OCI-M1 (cell line): ENCODE measurements at regions not wholly inside any gene's neighbourhood (a gene's known extent, or its start where the extent isn't known, plus 50 kb on each side); places are given as distances from the start of the nearest gene placed in this dataset.
A peak's percentile ranks its signal among the peaks of the same experiment; 100 is the strongest.

Experiments
- DNase-seq: peaks from one replicate; lab custom pipeline; 2025; lab: John Stamatoyannopoulos, UW

DNA sequence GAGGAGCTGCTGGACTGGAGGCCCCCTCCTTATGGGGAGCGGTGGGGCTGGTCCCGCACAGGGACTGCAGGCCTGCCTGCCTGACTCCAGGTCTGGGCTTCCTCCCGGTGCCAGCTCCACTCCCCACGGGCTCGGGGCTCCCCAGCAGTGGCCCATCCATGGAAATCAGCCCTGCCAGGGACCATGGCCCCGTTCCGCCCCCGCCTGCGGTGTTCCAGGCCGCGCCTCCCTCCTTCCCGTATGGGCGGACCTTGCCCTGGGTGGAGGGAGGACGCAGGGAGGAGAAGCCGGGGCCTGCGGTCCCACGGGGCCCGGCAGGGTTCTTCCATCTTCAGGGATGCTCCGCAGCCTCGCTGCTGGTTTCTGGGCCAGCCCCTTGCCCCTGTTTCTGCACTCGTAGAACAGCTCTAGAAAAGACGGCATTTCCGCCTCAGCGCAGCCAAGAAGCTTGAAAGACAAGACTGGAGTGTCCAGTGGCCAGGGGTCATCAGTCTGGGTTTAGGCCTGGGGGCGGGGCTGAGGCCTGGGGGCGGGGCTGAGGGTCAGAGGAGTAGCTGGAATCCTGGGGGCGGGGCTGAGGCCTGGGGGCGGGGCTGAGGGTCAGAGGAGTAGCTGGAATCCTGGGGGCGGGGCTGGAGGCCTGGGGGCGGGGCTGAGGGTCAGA is 1330.6 kb downstream of the BRD1 start:
- no peak for DNase-seq

DNA sequence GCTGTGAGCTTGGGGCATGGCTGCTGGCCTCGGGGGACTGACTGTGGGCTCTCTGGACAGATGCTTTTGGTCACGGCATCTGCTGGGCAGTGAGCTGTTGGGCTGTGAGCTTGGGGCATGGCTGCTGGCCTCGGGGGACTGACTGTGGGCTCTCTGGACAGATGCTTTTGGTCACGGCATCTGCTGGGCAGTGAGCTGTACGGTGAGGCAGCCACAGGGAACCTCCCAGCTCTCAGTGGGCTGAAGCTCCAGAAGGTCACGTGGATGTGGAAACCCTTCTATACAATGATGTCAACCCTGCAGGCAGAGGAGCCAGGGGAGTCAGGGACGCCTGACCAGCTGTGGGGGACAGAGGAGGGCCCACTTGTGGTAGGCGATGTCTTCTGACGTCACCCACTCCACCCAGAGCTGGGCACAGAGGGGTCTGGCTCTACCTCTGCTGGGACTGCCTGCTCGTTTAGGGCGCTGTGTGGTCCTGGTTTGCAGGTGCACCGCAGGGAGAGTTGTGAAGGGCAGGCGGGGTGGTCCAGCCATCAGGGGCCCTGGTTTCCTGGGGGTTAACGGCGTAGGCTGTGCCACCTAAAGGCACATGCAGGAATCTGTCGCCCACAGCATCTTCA is 1331.3 kb downstream of the BRD1 start:
- no peak for DNase-seq

DNA sequence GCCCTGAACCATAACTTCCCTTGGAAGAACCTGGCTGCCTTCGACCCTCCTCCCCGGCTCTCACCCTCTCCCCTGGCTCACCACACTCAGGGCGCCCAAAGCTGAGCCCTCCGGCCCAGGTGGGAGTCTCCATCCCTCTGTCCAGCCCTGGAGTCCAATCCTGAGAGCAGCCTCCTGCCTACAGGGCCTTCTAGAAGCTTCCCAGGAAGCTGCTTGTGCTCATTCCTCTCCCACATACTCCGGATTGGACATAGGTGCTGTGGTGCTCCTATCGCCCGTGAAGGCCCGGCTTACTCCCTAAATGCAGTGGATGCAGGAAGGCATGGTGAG is 1332.0 kb downstream of the BRD1 start:
- no peak for DNase-seq

DNA sequence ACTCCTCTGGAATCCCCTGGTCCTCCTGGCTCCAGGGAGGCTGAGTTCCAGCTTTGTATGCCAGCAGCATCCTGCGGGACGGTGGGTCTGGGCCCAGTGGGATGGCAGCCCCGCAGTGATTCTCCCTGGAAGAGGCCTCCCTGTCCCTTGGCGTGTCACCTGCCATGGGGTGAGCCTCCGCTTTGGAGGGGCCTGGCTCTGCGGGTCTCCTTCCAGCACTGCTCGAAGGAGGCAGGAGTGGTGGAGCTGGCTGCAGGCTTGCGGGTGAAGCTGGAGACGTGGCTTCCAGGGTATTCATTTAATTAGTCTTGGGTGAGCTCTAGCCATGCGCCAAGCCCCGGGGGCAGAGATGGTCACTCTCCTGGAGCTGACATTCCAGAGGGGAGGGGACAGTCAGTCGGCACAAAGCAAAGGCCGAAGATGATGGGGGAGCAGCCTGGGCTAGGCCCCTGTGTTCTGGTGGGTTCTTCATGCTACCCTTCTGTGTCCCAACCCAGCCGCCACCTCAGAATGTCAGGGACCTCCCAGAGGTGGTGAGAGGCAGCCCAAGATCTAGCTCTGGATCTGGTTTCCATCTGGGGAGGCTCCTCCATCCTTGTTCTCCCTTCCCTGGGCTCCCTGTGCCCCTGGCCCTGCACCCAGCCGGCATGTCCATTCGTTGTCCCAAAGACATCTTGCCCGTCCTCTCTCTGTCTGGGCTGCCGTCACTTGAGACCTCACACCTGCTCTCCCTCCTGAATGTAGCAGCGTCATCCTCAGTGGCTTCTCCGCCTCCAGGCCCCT is 1332.5 kb downstream of the BRD1 start:
- DNase-seq = no peak

DNA sequence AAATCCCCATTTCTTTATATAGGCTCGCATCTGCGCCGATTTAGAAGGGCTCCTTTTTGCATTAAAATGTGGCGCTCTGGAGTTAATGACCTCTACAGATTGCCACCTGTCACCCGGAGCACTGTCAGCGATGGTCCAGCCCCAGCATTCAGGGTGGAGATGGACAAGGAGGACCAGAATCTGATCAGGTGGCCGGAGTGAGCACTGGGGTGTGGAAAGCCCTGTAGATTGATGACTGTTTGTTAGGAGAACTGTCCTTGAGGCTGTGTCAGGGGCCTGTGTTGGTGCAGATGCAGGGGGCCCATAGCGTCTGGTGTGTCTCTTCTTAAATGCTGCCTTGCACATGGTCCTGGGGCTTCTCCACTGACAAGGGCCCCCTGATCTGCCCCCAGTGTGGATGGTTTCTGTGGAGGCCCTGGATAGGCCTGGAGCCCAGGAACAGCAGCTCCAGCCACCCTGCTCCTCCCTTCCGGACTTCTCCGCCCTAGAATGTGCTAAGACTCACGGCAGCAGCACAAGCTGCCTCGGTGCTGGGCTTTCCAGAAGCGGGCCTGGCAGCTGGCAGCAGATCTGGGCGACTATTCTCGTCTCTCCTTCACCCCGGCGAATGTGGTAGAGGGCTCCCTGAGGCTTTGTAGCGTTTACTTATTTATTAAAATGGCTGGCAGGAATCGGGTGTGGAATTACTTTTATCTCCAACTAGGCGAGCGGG is 1333.3 kb downstream of the BRD1 start:
- DNase-seq = no peak

DNA sequence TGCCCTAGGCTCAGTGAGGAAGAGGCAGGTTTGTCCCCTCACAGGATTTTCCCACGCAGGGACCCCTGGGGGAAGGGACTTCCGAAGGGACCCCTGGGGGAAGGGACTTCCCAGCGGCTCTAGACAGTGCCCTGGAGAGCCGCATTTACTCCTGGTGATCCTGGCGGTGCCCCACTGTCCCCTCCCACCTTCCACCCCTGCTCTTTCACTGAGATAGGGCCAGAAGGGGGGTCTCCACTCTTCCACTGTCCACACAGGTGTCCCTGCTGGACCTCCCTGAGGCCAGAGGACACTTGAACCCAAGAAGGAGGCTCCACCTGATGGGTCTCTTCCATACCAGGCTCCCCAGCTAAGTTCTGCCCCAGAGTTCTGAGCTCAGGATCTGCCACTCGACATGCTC is 1333.9 kb downstream of the BRD1 start:
- no peak for DNase-seq

DNA sequence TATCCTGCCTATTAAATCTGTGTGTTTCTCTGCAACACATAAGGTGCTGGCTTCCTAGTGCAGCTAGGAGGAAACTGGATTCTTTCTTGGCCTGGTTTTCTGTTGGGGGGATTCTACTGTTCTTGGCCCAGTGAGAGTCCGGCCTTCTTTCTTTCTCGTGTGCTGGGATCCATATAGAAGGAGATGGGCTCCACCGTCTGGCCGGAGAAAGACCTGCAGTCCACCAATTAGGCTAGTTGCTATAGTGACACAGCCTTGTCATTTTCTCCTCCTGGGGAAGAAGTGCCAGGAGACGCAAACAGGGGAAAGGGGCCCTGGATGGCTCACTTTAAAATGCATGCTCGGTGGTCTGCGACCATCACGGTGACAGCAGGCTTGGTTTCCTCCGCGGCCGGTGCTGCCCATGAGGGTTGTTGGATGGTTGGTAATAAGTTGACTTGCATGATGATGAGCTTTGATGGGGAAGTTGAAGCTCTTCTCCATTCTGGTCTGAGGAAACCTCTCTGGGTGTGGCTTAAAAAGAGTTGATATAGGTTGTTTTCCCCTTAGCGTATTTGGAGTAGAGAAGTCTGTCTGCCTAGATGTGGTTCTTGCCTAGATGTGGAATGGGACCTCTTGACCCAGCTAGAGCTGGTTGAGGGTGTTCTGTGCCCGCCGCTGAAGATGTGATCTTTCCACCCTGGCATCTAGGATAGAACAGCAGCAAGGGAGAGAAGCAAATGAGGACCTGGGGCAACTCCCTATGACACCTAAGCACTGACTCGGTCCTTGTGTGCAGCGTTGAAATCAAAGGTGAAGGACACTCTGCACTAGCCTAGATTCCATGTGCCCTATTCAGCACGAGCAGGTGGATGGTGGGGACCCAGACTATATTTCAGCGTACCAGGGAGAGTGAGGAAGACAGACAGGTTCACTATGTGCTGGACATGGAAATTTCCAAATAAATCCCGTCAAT is 1335.0 kb downstream of the BRD1 start:
- DNase-seq = peak; percentile 70

DNA sequence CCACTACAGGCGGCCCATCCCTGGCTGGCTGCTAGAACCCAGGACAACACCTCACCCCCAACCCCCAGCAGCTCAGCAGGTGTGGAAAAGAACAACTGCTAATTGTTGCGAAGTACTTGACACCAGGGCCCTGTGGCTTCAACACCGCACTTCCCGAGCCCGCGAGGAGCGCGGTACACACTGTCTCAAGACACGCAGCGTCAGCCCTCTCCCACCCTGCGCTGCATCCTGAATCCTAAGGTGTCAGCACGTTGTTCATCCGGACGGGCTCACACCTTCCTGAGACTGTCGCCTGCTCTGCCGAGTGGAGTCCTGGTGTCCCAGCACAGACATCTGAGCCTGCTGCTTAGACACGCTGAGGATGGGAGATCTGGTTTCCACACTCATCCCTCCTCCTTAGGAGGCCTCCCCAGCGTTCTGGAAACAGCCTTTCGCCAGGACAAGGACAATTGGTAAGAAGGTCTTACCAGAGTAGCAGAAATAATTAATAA is 1336.2 kb downstream of the BRD1 start:
- DNase-seq = no peak

DNA sequence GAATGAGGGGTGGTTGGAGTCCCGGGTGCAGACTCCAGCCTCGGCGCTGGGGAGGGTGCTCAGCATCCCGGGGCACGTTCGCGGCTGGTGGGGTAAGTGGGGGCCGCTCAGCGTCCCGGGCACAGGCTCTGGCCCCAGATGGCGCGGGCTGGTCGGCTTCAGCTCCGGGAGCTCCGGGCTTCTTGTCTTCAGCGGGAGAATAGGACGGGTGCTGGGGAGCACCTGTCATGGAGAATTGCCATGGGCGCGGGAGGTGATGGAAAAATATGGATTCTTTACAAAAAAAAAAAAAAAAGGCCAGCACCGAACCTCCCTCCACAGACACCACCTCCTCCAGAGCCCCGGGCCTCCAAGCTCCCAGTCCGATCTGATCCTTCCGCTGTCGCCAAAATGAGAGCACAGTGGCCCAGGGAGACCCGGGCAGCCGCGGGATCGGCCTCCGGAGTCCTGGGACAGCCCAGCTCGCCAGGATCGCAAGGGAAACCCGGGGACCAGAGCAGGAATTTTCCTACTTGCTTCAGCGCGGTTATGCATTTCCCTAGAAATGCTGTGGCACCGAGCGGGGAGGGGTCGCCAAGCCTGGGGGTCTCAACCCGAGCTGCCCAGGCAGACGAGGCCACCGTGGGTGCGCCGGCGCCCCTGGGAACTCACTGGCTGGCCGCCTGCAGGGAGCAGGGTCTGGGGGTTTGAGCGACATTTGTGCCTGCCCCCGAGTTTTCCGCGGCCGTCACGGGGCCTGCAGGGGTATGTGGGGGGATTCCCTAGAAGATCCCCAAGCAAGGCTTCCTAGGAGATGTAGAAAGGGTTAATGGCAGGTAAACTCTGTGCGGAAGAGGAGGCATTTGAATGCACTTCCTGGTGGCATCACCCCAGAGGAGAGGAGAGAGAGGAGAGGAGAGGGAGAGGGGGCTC is 1336.9 kb downstream of the BRD1 start:
- no peak for DNase-seq

DNA sequence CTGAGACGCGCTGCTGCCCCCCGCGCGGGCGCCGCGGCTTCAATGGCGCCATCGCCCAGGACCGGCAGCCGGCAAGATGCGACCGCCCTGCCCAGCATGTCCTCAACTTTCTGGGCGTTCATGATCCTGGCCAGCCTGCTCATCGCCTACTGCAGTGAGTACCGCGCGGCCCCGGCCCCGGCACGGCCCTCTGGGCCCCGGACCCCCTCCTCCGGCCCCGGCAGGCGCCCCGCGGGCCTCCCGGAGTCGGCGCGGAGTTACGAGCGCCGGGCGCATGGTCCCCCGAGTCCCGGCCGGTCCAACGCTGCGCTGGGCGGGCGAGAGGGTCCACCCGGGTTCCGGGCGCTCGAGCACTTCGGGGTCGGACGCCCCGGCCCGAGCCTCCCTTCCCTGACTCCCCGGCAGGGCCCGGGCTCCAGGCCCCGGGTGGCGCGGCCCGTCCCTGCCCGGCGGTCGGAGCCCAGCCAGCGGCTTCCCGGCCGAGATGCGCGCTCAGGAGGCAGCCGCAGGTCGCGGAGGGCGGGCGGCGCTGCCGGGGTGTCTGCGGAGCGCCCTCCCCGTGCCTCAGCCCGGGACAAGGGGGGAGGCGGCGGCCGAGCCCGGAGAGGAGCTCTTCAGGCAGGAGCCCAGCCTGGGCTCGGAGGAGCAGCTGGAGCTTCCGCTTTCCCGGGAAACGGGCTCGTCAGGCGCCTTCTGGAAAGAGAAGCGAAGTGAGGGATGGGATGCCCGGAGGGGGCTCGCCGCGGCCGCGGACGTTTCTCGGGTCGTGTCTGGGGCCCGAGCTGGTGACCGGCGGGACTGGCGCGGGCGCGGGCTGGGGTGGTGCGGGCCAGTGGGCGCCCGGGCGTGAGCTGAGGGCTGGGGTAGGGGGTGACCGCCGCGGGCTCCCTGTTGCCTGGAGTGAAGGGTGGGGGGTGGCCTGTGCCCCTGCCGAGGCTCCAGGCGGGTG is 1337.8 kb downstream of the BRD1 start:
- no peak for DNase-seq

DNA sequence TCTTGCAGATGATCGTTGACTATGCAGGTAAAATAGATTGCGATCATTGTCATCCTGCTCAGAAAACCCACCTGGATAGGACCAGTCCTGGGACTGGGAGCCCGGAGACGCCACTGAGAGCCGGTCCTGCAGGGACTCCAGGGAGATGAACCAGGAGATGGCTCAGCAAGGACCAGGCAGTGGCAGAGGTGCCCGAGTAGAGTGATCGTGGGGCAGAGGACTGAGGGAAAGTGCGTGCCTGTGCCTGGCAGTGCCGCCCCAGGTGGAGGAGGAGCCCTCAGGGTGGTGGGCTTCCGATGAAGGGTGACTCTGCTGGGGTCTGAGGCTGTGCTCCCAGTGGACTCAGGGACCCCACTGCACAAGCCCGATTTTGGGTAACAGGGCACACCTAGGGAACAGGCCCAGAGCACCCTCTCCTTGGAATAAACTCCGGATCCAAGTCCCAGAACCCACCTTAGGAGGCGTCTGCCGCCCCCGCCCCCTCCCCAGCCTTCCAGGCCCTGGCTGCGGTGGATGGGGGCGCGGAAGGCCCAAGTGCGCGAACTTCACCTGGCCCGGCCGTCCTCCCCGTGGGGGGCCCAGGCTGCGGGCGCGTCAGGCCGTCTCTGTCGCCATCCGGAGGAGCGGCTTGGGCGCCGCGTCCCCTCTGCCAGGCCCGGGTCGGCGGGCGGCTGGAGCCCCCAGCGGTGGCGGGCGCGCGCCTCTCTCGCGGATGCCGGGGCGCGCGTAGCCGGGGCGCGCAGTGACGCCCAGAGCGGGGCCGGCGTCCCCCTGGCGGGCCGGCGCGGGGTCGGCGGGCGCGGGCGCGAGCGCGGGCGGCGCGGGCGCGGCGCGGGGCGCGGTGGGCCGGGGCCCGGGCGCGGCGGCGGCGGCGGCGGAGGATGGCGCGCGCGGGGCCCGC is 1338.8 kb downstream of the BRD1 start:
- no peak for DNase-seq

DNA sequence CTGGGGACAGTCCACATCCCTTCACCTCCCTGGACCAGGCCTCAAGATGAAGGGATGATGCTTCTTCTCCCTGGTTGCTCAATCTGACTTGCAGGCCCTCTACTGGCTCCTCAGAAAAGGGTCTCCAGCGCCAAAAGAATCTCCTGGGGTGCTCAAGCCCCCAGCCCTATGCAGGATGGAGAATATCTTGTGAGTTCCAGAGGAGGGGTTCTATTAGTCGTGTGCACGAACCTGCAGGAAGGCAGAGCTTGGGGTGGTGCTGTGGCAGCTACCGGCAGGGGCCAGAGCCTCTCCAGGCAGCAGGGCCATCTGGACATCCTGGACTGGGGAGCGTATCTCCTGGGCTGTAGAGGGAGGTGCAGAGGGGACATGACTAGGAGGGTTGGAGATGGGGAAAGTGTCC is 1339.5 kb downstream of the BRD1 start:
- no peak for DNase-seq

DNA sequence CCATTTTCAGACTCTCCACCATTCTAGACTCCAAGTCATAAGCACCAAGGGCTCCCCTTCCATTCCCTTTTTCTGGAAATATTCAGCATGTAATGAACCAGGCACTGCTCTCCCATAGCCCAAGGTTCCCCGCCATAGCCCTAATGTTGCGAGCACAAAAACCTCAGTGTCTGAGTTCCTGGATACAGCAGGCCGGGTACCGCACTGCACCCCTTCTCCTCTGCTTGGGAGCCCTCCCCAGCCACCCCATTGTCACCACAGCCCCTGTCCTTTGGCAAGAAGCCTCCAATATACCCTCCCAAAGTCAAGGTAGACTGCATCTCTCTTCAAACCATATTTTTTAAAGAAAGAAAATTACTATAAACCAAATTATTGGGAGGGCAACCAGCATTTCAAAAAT is 1341.1 kb downstream of the BRD1 start:
- no peak for DNase-seq

DNA sequence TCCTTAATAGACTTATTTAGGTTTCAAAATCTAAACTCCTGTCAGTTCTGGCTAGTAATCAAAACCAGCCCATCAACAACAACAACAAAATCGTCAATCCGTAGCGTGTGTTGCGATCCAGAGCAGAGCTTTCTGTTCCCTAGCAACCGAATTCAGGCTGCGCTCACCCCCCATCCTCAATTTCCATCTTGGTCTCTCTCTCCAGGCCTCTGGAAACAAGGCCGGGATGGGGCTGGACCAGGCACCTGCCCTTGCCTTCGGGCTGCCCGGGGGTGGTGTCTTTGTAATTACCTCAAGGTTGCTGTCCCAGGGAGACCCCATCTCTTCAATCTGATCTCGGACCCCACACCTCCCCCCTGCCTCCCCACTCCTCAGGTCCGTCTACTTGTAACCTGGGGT is 1341.5 kb downstream of the BRD1 start:
- DNase-seq = no peak

DNA sequence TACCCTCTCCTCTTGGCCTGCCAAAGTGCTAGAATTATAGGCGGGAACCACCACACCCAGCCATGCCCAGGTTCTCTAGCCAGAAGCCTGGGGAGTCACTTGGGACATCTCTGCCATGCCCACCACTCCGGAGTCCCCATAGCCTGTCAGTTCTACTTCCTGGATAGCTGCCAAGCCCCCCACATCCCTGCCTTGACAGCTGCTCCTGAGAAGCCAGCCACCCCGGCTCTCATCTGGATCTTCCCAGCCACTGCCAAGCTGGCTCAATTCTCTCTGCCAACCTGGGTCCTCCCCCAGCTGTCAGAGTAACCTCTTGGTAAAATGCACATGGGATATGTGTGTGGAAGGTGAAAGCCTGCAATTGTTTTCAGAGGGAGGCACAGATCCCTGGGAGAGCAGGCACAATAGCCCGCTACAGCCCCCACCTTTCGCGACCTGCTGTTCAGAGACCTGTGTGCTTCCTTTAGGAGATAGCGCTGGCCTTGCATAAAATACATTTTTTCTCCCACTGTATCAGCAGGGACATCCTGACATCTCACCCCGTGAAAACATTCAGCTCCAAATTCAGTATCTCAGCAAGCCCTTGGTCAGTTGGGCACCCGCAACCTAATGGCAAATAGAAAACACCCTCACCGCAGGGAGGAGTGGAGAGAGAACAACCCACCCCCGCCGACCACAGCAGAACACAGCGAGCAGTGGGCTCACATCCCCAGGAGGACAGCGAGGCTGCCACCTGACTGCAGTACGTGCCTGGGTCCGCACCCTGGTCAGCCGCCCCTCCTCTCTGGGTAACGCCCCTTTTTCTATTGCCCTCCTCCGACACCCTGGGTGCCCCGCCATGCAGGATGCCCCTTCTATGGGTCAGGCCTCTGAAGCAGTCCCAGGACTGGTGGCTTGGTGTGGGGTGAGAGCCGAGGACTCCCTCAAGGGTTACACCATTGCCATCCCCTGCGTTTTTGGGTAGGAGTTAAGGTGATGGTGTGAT is 1342.2 kb downstream of the BRD1 start:
- no peak for DNase-seq

DNA sequence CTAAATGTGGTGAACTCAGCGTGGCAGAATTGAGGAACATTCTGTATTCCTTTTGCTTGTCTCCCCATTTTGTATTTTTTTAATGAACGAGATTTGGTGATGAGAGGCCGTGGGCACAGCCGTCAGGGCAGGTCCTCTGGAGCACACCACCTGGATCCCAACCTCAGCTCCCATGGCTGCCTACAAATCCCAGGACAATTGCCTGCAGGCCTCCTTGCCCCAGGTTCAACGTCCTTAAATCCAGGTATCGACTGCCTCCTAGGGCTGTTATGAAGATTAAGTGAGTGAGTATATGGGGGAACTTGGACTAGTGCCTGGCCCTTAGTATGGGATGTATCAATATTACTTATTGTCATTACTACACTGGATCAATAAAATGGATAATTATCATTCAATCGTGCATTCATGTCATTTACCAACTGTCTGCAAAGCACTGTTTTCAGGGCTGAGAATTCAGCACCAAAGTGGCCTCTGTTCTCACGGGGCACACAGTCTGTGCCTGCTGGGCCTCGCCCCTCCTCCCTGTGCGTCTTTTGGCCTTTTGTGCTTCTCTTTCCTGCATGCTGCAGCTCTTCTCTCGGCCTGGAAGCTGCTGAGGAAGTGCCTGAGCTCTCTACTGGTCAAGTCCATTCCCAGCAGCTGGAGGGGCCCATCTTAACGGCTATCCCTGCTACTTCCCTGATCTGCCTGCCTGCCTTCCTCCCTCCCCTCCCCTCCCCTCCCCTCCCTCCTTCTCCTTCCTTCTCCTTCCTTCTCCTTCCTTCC is 1343.7 kb downstream of the BRD1 start:
- DNase-seq = no peak
